Loucy (cell line): ENCODE measurements at regions not wholly inside any gene's neighbourhood (a gene's known extent, or its start where the extent isn't known, plus 50 kb on each side); places are given as distances from the start of the nearest gene placed in this dataset.

Source experiments
- H2AFZ ChIP-seq: fragments of 200-600 bp; sonication (generic); 2 replicates; pipeline ENCODE4 v1.6.0; 2016; ENCODE audit warnings: antibody characterized with exemption, mild to moderate bottlenecking, low read length, moderate library complexity
- H3F3A ChIP-seq: fragments of 200-600 bp; 2 replicates; pipeline ENCODE4 v1.6.0; 2016; ENCODE audit warnings: antibody characterized with exemption, low read depth, mild to moderate bottlenecking
- H3K27me3 ChIP-seq: fragments of 200-600 bp; sonication (generic); 2 replicates; pipeline ENCODE4 v1.6.1; 2014; ENCODE audit warnings: low read length, mild to moderate bottlenecking; ENCODE audit not compliant: insufficient read depth, poor library complexity, severe bottlenecking
- H3K36me3 ChIP-seq: fragments of 200-600 bp; sonication (generic); 2 replicates; pipeline ENCODE4 v1.6.1; 2016; ENCODE audit warnings: low read length; ENCODE audit not compliant: insufficient read depth
- H3K4me1 ChIP-seq: fragments of 200-600 bp; sonication (generic); 2 replicates; pipeline ENCODE4 v1.5.1; 2014; ENCODE audit warnings: low read length, mild to moderate bottlenecking; ENCODE audit not compliant: insufficient read depth, poor library complexity, severe bottlenecking
- H3K4me2 ChIP-seq: fragments of 200-600 bp; sonication (generic); 2 replicates; pipeline ENCODE4 v1.6.0; 2014; ENCODE audit warnings: antibody characterized with exemption, low read length, low read depth, mild to moderate bottlenecking; ENCODE audit not compliant: poor library complexity, severe bottlenecking
- H3K4me3 ChIP-seq: fragments of 200-600 bp; sonication (generic); 2 replicates; pipeline ENCODE4 v1.5.1; 2014; ENCODE audit warnings: low read length, mild to moderate bottlenecking, mixed read lengths; ENCODE audit not compliant: poor library complexity, severe bottlenecking
- H3K79me2 ChIP-seq: fragments of 200-600 bp; sonication (generic); 2 replicates; pipeline ENCODE4 v1.6.1; 2014; ENCODE audit warnings: low read length; ENCODE audit not compliant: insufficient read depth
- H3K9ac ChIP-seq: fragments of 200-600 bp; sonication (generic); 2 replicates; pipeline ENCODE4 v1.6.0; 2014; ENCODE audit warnings: mild to moderate bottlenecking, low read depth, low read length, moderate library complexity; ENCODE audit not compliant: poor library complexity, severe bottlenecking
- H3K9me2 ChIP-seq: fragments of 200-600 bp; sonication (generic); replicated peaks from 2 replicates; pipeline ENCODE4 v1.6.1; 2016; ENCODE audit warnings: low read depth, low read length, mixed read lengths
- H3K9me3 ChIP-seq: fragments of 200-600 bp; sonication (generic); 2 replicates; pipeline ENCODE4 v1.6.1; 2014; ENCODE audit warnings: mild to moderate bottlenecking, antibody characterized with exemption, low read length, low read depth; ENCODE audit not compliant: insufficient read depth
- H4K20me1 ChIP-seq: fragments of 200-600 bp; sonication (generic); 2 replicates; pipeline ENCODE4 v1.6.0; 2014; ENCODE audit warnings: antibody characterized with exemption, low read length, mild to moderate bottlenecking; ENCODE audit not compliant: insufficient read depth, poor library complexity, severe bottlenecking
- CTCF ChIP-seq: fragments of 200-600 bp; sonication (generic); conservative IDR thresholded peaks from 2 replicates; pipeline ENCODE4 v1.5.1; 2014; ENCODE audit warnings: mild to moderate bottlenecking, antibody characterized with exemption, low read length
- EZH2phosphoT487 ChIP-seq: fragments of 200-600 bp; IDR thresholded peaks from 2 replicates; pipeline ENCODE4 v1.6.1; 2018; ENCODE audit warnings: antibody characterized with exemption, mild to moderate bottlenecking, moderate library complexity, borderline replicate concordance

GRCh38 chr5:98175474-98175873 is 598.0 kb upstream of the RGMB start:
- H3K9me3 ChIP-seq = no peaks in the 10 kb centered on the region
- H3K4me2 ChIP-seq = no peak overlapping the region
- no peaks in the 10 kb centered on the region for H3K9me2 ChIP-seq
- H4K20me1 ChIP-seq = no peaks in the 10 kb centered on the region
- H3K4me1 ChIP-seq = no peaks in the 10 kb centered on the region
- no peak overlapping the region for H3K4me3 ChIP-seq
- TF ChIP-seq CTCF (no peak), EZH2phosphoT487 (no peak)
- H3K27me3 ChIP-seq = no peaks in the 10 kb centered on the region
- H3K79me2 ChIP-seq = no peaks in the 10 kb centered on the region
- no peaks in the 10 kb centered on the region for H3F3A ChIP-seq
- no peaks in the 10 kb centered on the region for H3K36me3 ChIP-seq
- H2AFZ ChIP-seq = no peak overlapping the region
- H3K9ac ChIP-seq = no peak overlapping the region

- Histone ChIP-seq H2AFZ (no peak overlapping the region), H3F3A (no peaks in the 10 kb centered on the region), H3K9me2 (no peaks in the 10 kb centered on the region), H3K27me3 (no peaks in the 10 kb centered on the region), H3K4me1 (no peaks in the 10 kb centered on the region), H4K20me1 (no peaks in the 10 kb centered on the region), H3K4me2 (no peak overlapping the region), H3K36me3 (no peaks in the 10 kb centered on the region), H3K4me3 (no peak overlapping the region), H3K9me3 (no peaks in the 10 kb centered on the region), H3K79me2 (no peaks in the 10 kb centered on the region), H3K9ac (no peak overlapping the region)
- no peak for TF ChIP-seq EZH2phosphoT487
- TF ChIP-seq CTCF = no peak
Measured at GRCh38 chr5:98179791-98180755, 593.4 kb upstream of the RGMB start.

GRCh38 chr5:98186128-98186527 is 587.3 kb upstream of the RGMB start:
- Histone ChIP-seq H2AFZ (no peak overlapping the region), H3K4me2 (no peak overlapping the region), H3F3A (no peaks in the 10 kb centered on the region), H3K9ac (no peak overlapping the region), H3K36me3 (no peaks in the 10 kb centered on the region), H3K4me1 (no peaks in the 10 kb centered on the region), H3K9me2 (no peaks in the 10 kb centered on the region), H3K4me3 (no peak overlapping the region), H3K27me3 (no peaks in the 10 kb centered on the region), H3K79me2 (no peaks in the 10 kb centered on the region), H4K20me1 (no peaks in the 10 kb centered on the region), H3K9me3 (no peaks in the 10 kb centered on the region)
- TF ChIP-seq EZH2phosphoT487 (no peak), CTCF (no peak)
